GM23338 (cell line): ENCODE measurements at regions not wholly inside any gene's neighbourhood (a gene's known extent, or its start where the extent isn't known, plus 50 kb on each side); places are given as distances from the start of the nearest gene placed in this dataset.

ENCODE experiments used
- ATAC-seq: fragments of 200-7000 bp; cut with Tn5 transposase; 3 replicates; pipeline ENCODE4 v1.9.1; 2020
- DNase-seq: peaks from one replicate; pipeline ENCODE4 v3.0.0-alpha.2; 2015; ENCODE audit warnings: low spot score
- H2AFZ ChIP-seq: fragments of 200-600 bp; sonication (generic); 2 replicates; pipeline ENCODE4 v1.8.0; 2016; ENCODE audit warnings: antibody characterized with exemption, mild to moderate bottlenecking, moderate library complexity
- H3F3A ChIP-seq: fragments of 200-600 bp; sonication (generic); replicated peaks from 2 replicates; pipeline ENCODE4 v1.8.0; 2017; ENCODE audit warnings: antibody characterized with exemption, mixed run types, low read depth
- H3K27ac ChIP-seq: fragments of 200-600 bp; sonication (generic); 2 replicates; pipeline ENCODE4 v1.6.1; 2016; ENCODE audit warnings: low read depth
- H3K27me3 ChIP-seq: fragments of 200-600 bp; sonication (generic); 2 replicates; pipeline ENCODE4 v1.8.0; 2016; ENCODE audit warnings: mild to moderate bottlenecking, mixed run types, moderate library complexity; ENCODE audit not compliant: insufficient read depth
- H3K36me3 ChIP-seq: fragments of 200-600 bp; sonication (generic); 2 replicates; pipeline ENCODE4 v1.8.0; 2016; ENCODE audit warnings: mild to moderate bottlenecking; ENCODE audit not compliant: insufficient read depth
- H3K4me1 ChIP-seq: fragments of 200-600 bp; sonication (generic); 2 replicates; pipeline ENCODE4 v1.8.0; 2016; ENCODE audit warnings: mild to moderate bottlenecking, moderate library complexity; ENCODE audit not compliant: insufficient read depth
- H3K4me2 ChIP-seq: fragments of 200-600 bp; sonication (generic); 2 replicates; pipeline ENCODE4 v1.7.1; 2017; ENCODE audit warnings: mixed run types
- H3K4me3 ChIP-seq: fragments of 200-600 bp; sonication (generic); 2 replicates; pipeline ENCODE4 v1.6.1; 2016; ENCODE audit warnings: mixed run types
- H3K79me2 ChIP-seq: fragments of 200-600 bp; sonication (generic); replicated peaks from 2 replicates; pipeline ENCODE4 v1.8.0; 2017; ENCODE audit warnings: mild to moderate bottlenecking; ENCODE audit not compliant: insufficient read depth
- H3K9me2 ChIP-seq: fragments of 200-600 bp; sonication (generic); 2 replicates; pipeline ENCODE4 v1.8.0; 2017; ENCODE audit not compliant: insufficient read depth
- H4K20me1 ChIP-seq: fragments of 200-600 bp; sonication (generic); replicated peaks from 2 replicates; pipeline ENCODE4 v1.8.0; 2017; ENCODE audit warnings: mild to moderate bottlenecking; ENCODE audit not compliant: insufficient read depth
- H3K27ac Mint-ChIP-seq: 2 replicates; pipeline ENCODE4 v1.8.0; 2020; ENCODE audit warnings: inconsistent platforms, mild to moderate bottlenecking, moderate library complexity, mixed read lengths
- H3K27me3 Mint-ChIP-seq: 3 replicates; pipeline ENCODE4 v1.8.0; 2022; ENCODE audit warnings: low read depth, mild to moderate bottlenecking, moderate library complexity, mixed read lengths, inconsistent platforms; ENCODE audit not compliant: insufficient read depth, poor library complexity
- H3K36me3 Mint-ChIP-seq: 3 replicates; pipeline ENCODE4 v1.8.0; 2021; ENCODE audit warnings: low read depth, mild to moderate bottlenecking, inconsistent platforms, moderate library complexity, mixed read lengths
- H3K4me1 Mint-ChIP-seq: 3 replicates; pipeline ENCODE4 v1.8.0; 2020; ENCODE audit warnings: mild to moderate bottlenecking, inconsistent platforms, mixed read lengths
- H3K4me3 Mint-ChIP-seq: 3 replicates; pipeline ENCODE4 v1.8.0; 2021; ENCODE audit warnings: moderate library complexity, mild to moderate bottlenecking, inconsistent platforms, mixed read lengths
- H3K9me3 Mint-ChIP-seq: 3 replicates; pipeline ENCODE4 v1.8.0; 2020; ENCODE audit warnings: moderate library complexity, mild to moderate bottlenecking, inconsistent platforms, mixed read lengths
- ZNF114 ChIP-seq: fragments of 250-450 bp; sonication (Bioruptor Pico); IDR thresholded peaks from 2 replicates; pipeline ENCODE4 v1.5.0; 2020; ENCODE audit warnings: mild to moderate bottlenecking, moderate library complexity
- ZNF331 ChIP-seq: fragments of 250-450 bp; sonication (Bioruptor Pico); IDR thresholded peaks from 2 replicates; pipeline ENCODE4 v1.5.0; 2020; ENCODE audit warnings: low read depth, mild to moderate bottlenecking, moderate library complexity
- TF ChIP-seq, protein P1 (sequence below): fragments of 250-450 bp; sonication (Bioruptor Pico); IDR thresholded peaks from 2 replicates; pipeline ENCODE4 v1.5.0; 2020; ENCODE audit warnings: mild to moderate bottlenecking, moderate library complexity
- TF ChIP-seq, protein P2 (sequence below): IDR thresholded peaks from one replicate; pipeline ENCODE4 v1.6.1; 2018; ENCODE audit warnings: antibody characterized with exemption; ENCODE audit not compliant: unreplicated experiment

DNA sequence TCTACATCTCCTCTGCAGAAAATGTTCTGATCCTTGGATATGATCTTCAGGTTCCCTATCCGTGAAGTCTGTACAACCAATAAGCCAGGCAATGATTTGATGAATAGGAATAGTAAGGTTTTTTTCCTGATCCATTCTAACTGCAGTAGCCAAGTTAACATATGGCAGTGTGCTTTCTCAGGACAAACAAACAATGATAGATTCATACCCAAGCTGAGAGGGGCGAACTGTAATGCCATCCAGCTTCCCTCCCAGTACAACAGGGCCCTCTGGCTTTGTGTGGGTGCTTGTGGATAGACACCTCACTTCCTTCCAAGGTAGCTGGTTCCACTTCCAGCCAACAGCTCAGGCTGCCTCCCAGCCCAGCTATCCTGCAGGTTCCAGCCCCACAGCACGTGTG, 359.2 kb downstream of the CDH26 start (continued):
- TF ChIP-seq, protein P1, sequence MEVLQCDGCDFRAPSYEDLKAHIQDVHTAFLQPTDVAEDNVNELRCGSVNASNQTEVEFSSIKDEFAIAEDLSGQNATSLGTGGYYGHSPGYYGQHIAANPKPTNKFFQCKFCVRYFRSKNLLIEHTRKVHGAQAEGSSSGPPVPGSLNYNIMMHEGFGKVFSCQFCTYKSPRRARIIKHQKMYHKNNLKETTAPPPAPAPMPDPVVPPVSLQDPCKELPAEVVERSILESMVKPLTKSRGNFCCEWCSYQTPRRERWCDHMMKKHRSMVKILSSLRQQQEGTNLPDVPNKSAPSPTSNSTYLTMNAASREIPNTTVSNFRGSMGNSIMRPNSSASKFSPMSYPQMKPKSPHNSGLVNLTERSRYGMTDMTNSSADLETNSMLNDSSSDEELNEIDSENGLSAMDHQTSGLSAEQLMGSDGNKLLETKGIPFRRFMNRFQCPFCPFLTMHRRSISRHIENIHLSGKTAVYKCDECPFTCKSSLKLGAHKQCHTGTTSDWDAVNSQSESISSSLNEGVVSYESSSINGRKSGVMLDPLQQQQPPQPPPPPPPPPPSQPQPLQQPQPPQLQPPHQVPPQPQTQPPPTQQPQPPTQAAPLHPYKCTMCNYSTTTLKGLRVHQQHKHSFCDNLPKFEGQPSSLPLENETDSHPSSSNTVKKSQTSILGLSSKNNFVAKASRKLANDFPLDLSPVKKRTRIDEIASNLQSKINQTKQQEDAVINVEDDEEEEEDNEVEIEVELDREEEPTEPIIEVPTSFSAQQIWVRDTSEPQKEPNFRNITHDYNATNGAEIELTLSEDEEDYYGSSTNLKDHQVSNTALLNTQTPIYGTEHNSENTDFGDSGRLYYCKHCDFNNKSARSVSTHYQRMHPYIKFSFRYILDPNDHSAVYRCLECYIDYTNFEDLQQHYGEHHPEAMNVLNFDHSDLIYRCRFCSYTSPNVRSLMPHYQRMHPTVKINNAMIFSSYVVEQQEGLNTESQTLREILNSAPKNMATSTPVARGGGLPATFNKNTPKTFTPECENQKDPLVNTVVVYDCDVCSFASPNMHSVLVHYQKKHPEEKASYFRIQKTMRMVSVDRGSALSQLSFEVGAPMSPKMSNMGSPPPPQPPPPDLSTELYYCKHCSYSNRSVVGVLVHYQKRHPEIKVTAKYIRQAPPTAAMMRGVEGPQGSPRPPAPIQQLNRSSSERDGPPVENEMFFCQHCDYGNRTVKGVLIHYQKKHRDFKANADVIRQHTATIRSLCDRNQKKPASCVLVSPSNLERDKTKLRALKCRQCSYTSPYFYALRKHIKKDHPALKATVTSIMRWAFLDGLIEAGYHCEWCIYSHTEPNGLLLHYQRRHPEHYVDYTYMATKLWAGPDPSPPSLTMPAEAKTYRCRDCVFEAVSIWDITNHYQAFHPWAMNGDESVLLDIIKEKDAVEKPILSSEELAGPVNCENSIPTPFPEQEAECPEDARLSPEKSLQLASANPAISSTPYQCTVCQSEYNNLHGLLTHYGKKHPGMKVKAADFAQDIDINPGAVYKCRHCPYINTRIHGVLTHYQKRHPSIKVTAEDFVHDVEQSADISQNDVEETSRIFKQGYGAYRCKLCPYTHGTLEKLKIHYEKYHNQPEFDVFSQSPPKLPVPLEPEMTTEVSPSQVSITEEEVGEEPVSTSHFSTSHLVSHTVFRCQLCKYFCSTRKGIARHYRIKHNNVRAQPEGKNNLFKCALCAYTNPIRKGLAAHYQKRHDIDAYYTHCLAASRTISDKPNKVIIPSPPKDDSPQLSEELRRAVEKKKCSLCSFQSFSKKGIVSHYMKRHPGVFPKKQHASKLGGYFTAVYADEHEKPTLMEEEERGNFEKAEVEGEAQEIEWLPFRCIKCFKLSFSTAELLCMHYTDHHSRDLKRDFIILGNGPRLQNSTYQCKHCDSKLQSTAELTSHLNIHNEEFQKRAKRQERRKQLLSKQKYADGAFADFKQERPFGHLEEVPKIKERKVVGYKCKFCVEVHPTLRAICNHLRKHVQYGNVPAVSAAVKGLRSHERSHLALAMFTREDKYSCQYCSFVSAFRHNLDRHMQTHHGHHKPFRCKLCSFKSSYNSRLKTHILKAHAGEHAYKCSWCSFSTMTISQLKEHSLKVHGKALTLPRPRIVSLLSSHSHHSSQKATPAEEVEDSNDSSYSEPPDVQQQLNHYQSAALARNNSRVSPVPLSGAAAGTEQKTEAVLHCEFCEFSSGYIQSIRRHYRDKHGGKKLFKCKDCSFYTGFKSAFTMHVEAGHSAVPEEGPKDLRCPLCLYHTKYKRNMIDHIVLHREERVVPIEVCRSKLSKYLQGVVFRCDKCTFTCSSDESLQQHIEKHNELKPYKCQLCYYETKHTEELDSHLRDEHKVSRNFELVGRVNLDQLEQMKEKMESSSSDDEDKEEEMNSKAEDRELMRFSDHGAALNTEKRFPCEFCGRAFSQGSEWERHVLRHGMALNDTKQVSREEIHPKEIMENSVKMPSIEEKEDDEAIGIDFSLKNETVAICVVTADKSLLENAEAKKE, result no peak
- TF ChIP-seq, protein P2, sequence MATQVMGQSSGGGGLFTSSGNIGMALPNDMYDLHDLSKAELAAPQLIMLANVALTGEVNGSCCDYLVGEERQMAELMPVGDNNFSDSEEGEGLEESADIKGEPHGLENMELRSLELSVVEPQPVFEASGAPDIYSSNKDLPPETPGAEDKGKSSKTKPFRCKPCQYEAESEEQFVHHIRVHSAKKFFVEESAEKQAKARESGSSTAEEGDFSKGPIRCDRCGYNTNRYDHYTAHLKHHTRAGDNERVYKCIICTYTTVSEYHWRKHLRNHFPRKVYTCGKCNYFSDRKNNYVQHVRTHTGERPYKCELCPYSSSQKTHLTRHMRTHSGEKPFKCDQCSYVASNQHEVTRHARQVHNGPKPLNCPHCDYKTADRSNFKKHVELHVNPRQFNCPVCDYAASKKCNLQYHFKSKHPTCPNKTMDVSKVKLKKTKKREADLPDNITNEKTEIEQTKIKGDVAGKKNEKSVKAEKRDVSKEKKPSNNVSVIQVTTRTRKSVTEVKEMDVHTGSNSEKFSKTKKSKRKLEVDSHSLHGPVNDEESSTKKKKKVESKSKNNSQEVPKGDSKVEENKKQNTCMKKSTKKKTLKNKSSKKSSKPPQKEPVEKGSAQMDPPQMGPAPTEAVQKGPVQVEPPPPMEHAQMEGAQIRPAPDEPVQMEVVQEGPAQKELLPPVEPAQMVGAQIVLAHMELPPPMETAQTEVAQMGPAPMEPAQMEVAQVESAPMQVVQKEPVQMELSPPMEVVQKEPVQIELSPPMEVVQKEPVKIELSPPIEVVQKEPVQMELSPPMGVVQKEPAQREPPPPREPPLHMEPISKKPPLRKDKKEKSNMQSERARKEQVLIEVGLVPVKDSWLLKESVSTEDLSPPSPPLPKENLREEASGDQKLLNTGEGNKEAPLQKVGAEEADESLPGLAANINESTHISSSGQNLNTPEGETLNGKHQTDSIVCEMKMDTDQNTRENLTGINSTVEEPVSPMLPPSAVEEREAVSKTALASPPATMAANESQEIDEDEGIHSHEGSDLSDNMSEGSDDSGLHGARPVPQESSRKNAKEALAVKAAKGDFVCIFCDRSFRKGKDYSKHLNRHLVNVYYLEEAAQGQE, result no peak
- no peak for TF ChIP-seq ZNF114 (CRISPR knock-in tag)
- no peak for TF ChIP-seq ZNF331 (CRISPR knock-in tag)

DNA sequence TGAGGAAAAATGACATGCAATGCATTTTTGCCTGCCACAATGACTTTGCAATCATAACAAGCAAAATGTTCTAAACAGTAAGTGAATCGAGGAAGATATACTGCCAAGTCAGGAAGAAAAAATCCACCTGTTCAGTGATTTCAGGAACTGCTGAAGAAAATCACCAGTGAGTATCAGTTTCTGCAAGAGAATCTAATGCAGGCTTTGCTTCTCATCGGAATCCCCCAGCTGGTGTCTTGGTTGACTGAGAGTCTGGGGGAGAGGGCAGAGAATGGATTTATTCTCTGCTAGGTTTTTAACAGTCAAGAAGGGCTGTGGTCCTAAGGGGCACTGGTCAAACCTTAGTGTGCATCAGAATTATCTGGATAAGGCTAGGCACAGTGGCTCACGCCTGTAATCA, 363.4 kb downstream of the CDH26 start:
- TF ChIP-seq, protein P2, result no peak
- TF ChIP-seq ZNF114 (CRISPR knock-in tag), result no peak
- Mint-ChIP-seq H3K27ac (no peak overlapping the region), H3K27me3 (peaks cover 7% of the 10 kb centered on the region), H3K9me3 (peaks cover 2% of the 10 kb centered on the region; the same call in 2 of the 3 replicates), H3K4me1 (no peaks in the 10 kb centered on the region; the same call in 2 of the 3 replicates), H3K36me3 (no peaks in the 10 kb centered on the region), H3K4me3 (no peak overlapping the region)
- Histone ChIP-seq H2AFZ (no peak overlapping the region), H3K27ac (no peak overlapping the region), H3K36me3 (no peaks in the 10 kb centered on the region), H3K4me3 (no peak overlapping the region), H3K4me1 (no peaks in the 10 kb centered on the region), H3K27me3 (no peaks in the 10 kb centered on the region), H3K79me2 (no peaks in the 10 kb centered on the region), H4K20me1 (no peaks in the 10 kb centered on the region), H3K4me2 (no peak overlapping the region), H3F3A (no peaks in the 10 kb centered on the region), H3K9me2 (no peaks in the 10 kb centered on the region)
- no peak for ATAC-seq
- no peak for DNase-seq
